Neural cell (in vitro differentiated cells): ENCODE measurements at regions not wholly inside any gene's neighbourhood (a gene's known extent, or its start where the extent isn't known, plus 50 kb on each side); places are given as distances from the start of the nearest gene placed in this dataset.

Experiments
- H2AFZ ChIP-seq: fragments of 200-600, 300-800 bp; sonication (generic), shearing (Covaris generic); 2 replicates; pipeline ENCODE4 v1.6.0; 2014; ENCODE audit warnings: low read depth, mild to moderate bottlenecking, antibody characterized with exemption, low read length, moderate library complexity
- H3F3A ChIP-seq: fragments of 200-600 bp; shearing (Covaris generic); 2 replicates; pipeline ENCODE4 v1.6.1; 2016; ENCODE audit warnings: mild to moderate bottlenecking, moderate library complexity, mixed read lengths, antibody characterized with exemption, low read length; ENCODE audit not compliant: insufficient read depth, poor library complexity, severe bottlenecking
- H3K27ac ChIP-seq: fragments of 200-600, 300-800 bp; sonication (generic), shearing (Covaris generic); 2 replicates; pipeline ENCODE4 v1.5.1; 2014; ENCODE audit warnings: mild to moderate bottlenecking, low read length, moderate library complexity
- H3K27me3 ChIP-seq: fragments of 300-800, 200-600 bp; sonication (generic), shearing (Covaris generic); 2 replicates; pipeline ENCODE4 v1.6.0; 2014; ENCODE audit warnings: mild to moderate bottlenecking, low read depth, low read length, moderate library complexity; ENCODE audit not compliant: insufficient read depth
- H3K36me3 ChIP-seq: fragments of 300-800, 200-600 bp; sonication (generic), shearing (Covaris generic); 2 replicates; pipeline ENCODE4 v1.5.1; 2014; ENCODE audit warnings: mild to moderate bottlenecking, antibody characterized with exemption, low read length, moderate library complexity; ENCODE audit not compliant: insufficient read depth
- H3K4me2 ChIP-seq: fragments of 300-800, 200-600 bp; sonication (generic), shearing (Covaris generic); 2 replicates; pipeline ENCODE4 v1.6.0; 2014; ENCODE audit warnings: mild to moderate bottlenecking, low read length
- H3K4me3 ChIP-seq: fragments of 300-800, 200-600 bp; sonication (generic), shearing (Covaris generic); 2 replicates; pipeline ENCODE4 v1.5.1; 2014; ENCODE audit warnings: mild to moderate bottlenecking, low read length, moderate library complexity
- H3K79me2 ChIP-seq: fragments of 200-600 bp; shearing (Covaris generic); replicated peaks from 2 replicates; pipeline ENCODE4 v1.6.0; 2014; ENCODE audit warnings: mild to moderate bottlenecking, low read length, moderate library complexity; ENCODE audit not compliant: insufficient read depth
- H3K9ac ChIP-seq: fragments of 300-800, 200-600 bp; sonication (generic), shearing (Covaris generic); 2 replicates; pipeline ENCODE4 v1.6.1; 2016; ENCODE audit warnings: mild to moderate bottlenecking, low read length, mixed read lengths
- H3K9me2 ChIP-seq: fragments of 200-600 bp; shearing (Covaris generic); 2 replicates; pipeline ENCODE4 v1.6.1; 2016; ENCODE audit warnings: mild to moderate bottlenecking, low read length, mixed read lengths; ENCODE audit not compliant: insufficient read depth
- H3K9me3 ChIP-seq: fragments of 200-600, 300-800 bp; sonication (generic), shearing (Covaris generic); 2 replicates; pipeline ENCODE4 v1.6.1; 2016; ENCODE audit warnings: mild to moderate bottlenecking, mixed run types, low read length, moderate library complexity, mixed read lengths
- H4K20me1 ChIP-seq: fragments of 200-600 bp; shearing (Covaris generic); 2 replicates; pipeline ENCODE4 v1.6.1; 2016; ENCODE audit warnings: mild to moderate bottlenecking, mixed run types; ENCODE audit not compliant: insufficient read depth
- CTCF ChIP-seq: fragments of 450-650 bp; IDR thresholded peaks from 2 replicates; pipeline ENCODE4 v1.5.1; 2014; ENCODE audit warnings: antibody characterized with exemption, mild to moderate bottlenecking, moderate library complexity; ENCODE audit not compliant: poor library complexity, severe bottlenecking
- EP300 ChIP-seq: fragments of 450-650 bp; conservative IDR thresholded peaks from 2 replicates; pipeline ENCODE4 v1.6.1; 2014; ENCODE audit warnings: antibody characterized with exemption, mild to moderate bottlenecking, moderate library complexity; ENCODE audit not compliant: poor library complexity, severe bottlenecking
- EZH2 ChIP-seq: fragments of 200-600, 300-800 bp; shearing (Covaris generic), sonication (generic); IDR thresholded peaks from 2 replicates; pipeline ENCODE4 v1.6.1; 2014; ENCODE audit warnings: antibody characterized with exemption, low read length, borderline replicate concordance, mild to moderate bottlenecking; ENCODE audit not compliant: insufficient read depth, poor library complexity, severe bottlenecking
- MXI1 ChIP-seq: fragments of 450-650 bp; conservative IDR thresholded peaks from 2 replicates; pipeline ENCODE4 v1.6.1; 2014; ENCODE audit warnings: antibody characterized with exemption, mild to moderate bottlenecking; ENCODE audit not compliant: poor library complexity, severe bottlenecking
- POLR2AphosphoS5 ChIP-seq: IDR thresholded peaks from 2 replicates; pipeline ENCODE4 v1.6.1; 2012
- SMC3 ChIP-seq: fragments of 450-650 bp; conservative IDR thresholded peaks from 2 replicates; pipeline ENCODE4 v1.6.1; 2014; ENCODE audit warnings: antibody characterized with exemption, mild to moderate bottlenecking, moderate library complexity; ENCODE audit not compliant: poor library complexity
- TAF1 ChIP-seq: IDR thresholded peaks from 2 replicates; pipeline ENCODE4 v1.6.1; 2012; ENCODE audit warnings: low read depth
- TF ChIP-seq, protein P1 (sequence below): IDR thresholded peaks from 2 replicates; pipeline ENCODE4 v1.6.1; 2012; ENCODE audit warnings: borderline replicate concordance

DNA sequence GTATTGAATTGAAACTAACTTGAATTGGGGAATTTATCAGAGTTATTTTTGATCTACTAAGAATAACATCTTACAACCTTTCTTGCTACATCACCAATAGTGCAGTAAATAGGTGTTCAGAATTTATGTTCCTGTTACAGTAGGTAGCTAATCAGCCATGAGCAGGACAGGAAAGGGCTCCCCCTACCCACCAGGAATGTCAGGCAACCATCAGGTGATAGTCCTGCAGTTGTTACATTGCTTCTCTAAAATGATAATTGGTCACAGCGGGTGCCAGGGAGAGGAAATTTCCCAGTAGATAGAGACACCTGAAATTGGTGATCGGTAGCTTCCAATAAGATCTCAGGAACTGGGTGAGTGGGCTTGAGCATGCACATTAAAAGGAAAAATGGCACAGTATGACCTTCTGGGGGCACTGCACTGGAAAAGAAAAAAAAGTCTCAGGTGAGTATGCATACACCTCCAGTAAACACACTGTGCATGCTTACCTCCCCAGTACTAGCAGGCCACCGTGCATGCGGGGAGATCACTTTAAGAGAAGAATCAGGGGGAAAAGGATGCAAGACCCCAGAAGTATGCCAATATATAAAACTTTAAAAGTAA, 1092.0 kb upstream of the LRRTM1 start:
- H3K79me2 ChIP-seq: no peaks in the 10 kb centered on the region
- H3K9me2 ChIP-seq: no peaks in the 10 kb centered on the region
- no peaks in the 10 kb centered on the region for H3K9me3 ChIP-seq
- H3K27me3 ChIP-seq: no peaks in the 10 kb centered on the region
- H3K4me2 ChIP-seq: no peak overlapping the region
- H3K27ac ChIP-seq: no peak overlapping the region
- no peaks in the 10 kb centered on the region for H4K20me1 ChIP-seq
- H3K9ac ChIP-seq: no peak overlapping the region
- no peak for TF ChIP-seq CTCF
- TF ChIP-seq SMC3: no peak
- TF ChIP-seq EZH2: no peak
- no peak for TF ChIP-seq TAF1
- no peak for TF ChIP-seq EP300
- TF ChIP-seq MXI1: no peak
- TF ChIP-seq, protein P1, sequence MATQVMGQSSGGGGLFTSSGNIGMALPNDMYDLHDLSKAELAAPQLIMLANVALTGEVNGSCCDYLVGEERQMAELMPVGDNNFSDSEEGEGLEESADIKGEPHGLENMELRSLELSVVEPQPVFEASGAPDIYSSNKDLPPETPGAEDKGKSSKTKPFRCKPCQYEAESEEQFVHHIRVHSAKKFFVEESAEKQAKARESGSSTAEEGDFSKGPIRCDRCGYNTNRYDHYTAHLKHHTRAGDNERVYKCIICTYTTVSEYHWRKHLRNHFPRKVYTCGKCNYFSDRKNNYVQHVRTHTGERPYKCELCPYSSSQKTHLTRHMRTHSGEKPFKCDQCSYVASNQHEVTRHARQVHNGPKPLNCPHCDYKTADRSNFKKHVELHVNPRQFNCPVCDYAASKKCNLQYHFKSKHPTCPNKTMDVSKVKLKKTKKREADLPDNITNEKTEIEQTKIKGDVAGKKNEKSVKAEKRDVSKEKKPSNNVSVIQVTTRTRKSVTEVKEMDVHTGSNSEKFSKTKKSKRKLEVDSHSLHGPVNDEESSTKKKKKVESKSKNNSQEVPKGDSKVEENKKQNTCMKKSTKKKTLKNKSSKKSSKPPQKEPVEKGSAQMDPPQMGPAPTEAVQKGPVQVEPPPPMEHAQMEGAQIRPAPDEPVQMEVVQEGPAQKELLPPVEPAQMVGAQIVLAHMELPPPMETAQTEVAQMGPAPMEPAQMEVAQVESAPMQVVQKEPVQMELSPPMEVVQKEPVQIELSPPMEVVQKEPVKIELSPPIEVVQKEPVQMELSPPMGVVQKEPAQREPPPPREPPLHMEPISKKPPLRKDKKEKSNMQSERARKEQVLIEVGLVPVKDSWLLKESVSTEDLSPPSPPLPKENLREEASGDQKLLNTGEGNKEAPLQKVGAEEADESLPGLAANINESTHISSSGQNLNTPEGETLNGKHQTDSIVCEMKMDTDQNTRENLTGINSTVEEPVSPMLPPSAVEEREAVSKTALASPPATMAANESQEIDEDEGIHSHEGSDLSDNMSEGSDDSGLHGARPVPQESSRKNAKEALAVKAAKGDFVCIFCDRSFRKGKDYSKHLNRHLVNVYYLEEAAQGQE: no peak
- no peak for TF ChIP-seq POLR2AphosphoS5
- no peaks in the 10 kb centered on the region for H3K36me3 ChIP-seq
- no peaks in the 10 kb centered on the region for H3F3A ChIP-seq
- H2AFZ ChIP-seq: no peak overlapping the region
- H3K4me3 ChIP-seq: no peak overlapping the region

GRCh38 chr2:81395746-81396145, 1091.2 kb upstream of the LRRTM1 start:
- Histone ChIP-seq H3K9me2 (no peaks in the 10 kb centered on the region), H3K36me3 (no peaks in the 10 kb centered on the region), H2AFZ (no peak overlapping the region), H3K79me2 (no peaks in the 10 kb centered on the region), H3F3A (no peaks in the 10 kb centered on the region), H3K4me2 (no peak overlapping the region), H3K9ac (no peak overlapping the region), H3K9me3 (no peaks in the 10 kb centered on the region), H3K27me3 (no peaks in the 10 kb centered on the region), H3K27ac (no peak overlapping the region), H4K20me1 (no peaks in the 10 kb centered on the region), H3K4me3 (no peak overlapping the region)
- no peak for TF ChIP-seq EZH2
- no peak for TF ChIP-seq EP300
- no peak for TF ChIP-seq SMC3

DNA sequence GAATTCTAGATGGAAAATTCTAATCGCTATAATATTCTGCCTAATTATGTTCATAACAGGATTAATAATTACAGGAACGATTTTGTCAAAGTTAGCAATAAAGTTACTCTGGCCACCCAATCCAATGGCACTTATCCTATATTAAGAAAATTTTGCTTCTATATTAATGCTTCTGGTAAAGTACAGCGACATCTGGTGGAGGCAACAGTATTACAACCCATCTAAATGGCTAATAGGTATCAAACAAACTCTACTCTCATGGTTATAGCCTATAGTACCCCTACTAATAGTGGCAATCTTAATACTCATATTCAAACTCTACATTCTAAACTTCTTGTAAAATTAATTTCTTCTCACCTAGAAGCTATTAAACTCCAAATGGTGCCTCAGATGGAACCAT, 1084.7 kb upstream of the LRRTM1 start:
- H4K20me1 ChIP-seq: no peaks in the 10 kb centered on the region
- H3K27me3 ChIP-seq: no peaks in the 10 kb centered on the region
- peaks cover 4% of the 10 kb centered on the region for H3K9me3 ChIP-seq
- no peak overlapping the region for H3K4me3 ChIP-seq
- no peak overlapping the region for H3K9ac ChIP-seq
- no peak overlapping the region for H3K27ac ChIP-seq
- no peaks in the 10 kb centered on the region for H3K36me3 ChIP-seq
- no peak overlapping the region for H3K4me2 ChIP-seq
- H2AFZ ChIP-seq: no peak overlapping the region
- H3F3A ChIP-seq: no peaks in the 10 kb centered on the region
- TF ChIP-seq CTCF: peak; percentile 14
- no peak for TF ChIP-seq TAF1
- no peaks in the 10 kb centered on the region for H3K9me2 ChIP-seq
- H3K79me2 ChIP-seq: no peaks in the 10 kb centered on the region
